ENCODE measurements at regions not wholly inside any gene's neighbourhood (a gene's known extent, or its start where the extent isn't known, plus 50 kb on each side); places are given as distances from the start of the nearest gene placed in this dataset.
"Not testable (repeated sequence)": the region's sequence is repeated elsewhere in the genome, so short reads cannot be mapped to it uniquely, and the experiment has no call there.

GRCh38 chr21:15119486-15119885 is 54.7 kb upstream of the NRIP1 start:
- DNase-seq = no peak

- no peak for DNase-seq
Observed at GRCh38 chr21:15121097-15121654, 56.4 kb upstream of the NRIP1 start.

GRCh38 chr21:15121655-15122120 is 56.9 kb upstream of the NRIP1 start:
- DNase-seq = no peak

GRCh38 chr21:15122241-15122640 is 57.4 kb upstream of the NRIP1 start:
- DNase-seq = no peak

GRCh38 chr21:15124731-15125130 is 59.9 kb upstream of the NRIP1 start:
- DNase-seq = no peak

- no peak for DNase-seq
Observed at GRCh38 chr21:15126948-15127347, 62.1 kb upstream of the NRIP1 start.

- DNase-seq = no peak
Observed at GRCh38 chr21:15127437-15127836, 62.6 kb upstream of the NRIP1 start.

GRCh38 chr21:15128267-15128666 is 63.5 kb upstream of the NRIP1 start:
- no peak for DNase-seq

GRCh38 chr21:15128714-15129113 is 63.9 kb upstream of the NRIP1 start:
- not testable (repeated sequence) for DNase-seq

GRCh38 chr21:15130326-15130725 is 65.5 kb upstream of the NRIP1 start:
- DNase-seq = no peak

GRCh38 chr21:15130751-15131150 is 66.0 kb upstream of the NRIP1 start:
- no peak for DNase-seq

- DNase-seq = no peak
Observed at GRCh38 chr21:15132781-15133180, 68.0 kb upstream of the NRIP1 start.

GRCh38 chr21:15134701-15135470 is 70.1 kb upstream of the NRIP1 start:
- DNase-seq = no peak

- no peak for DNase-seq
Observed at GRCh38 chr21:15135867-15136629, 71.2 kb upstream of the NRIP1 start.

GRCh38 chr21:15138490-15138889 is 73.7 kb upstream of the NRIP1 start:
- no peak for DNase-seq

GRCh38 chr21:15139898-15140297 is 75.1 kb upstream of the NRIP1 start:
- no peak for DNase-seq

- DNase-seq = no peak
Observed at GRCh38 chr21:15140321-15141019, 75.7 kb upstream of the NRIP1 start.

GRCh38 chr21:15141261-15141970 is 76.6 kb upstream of the NRIP1 start:
- no peak for DNase-seq

GRCh38 chr21:15144026-15144425 is 79.2 kb upstream of the NRIP1 start:
- DNase-seq = no peak

GRCh38 chr21:15148437-15148836 is 83.6 kb upstream of the NRIP1 start:
- no peak for DNase-seq

GRCh38 chr21:15149600-15150224 is 84.9 kb upstream of the NRIP1 start:
- no peak for DNase-seq
